NT2/D1 (cell line): ENCODE measurements at regions not wholly inside any gene's neighbourhood (a gene's known extent, or its start where the extent isn't known, plus 50 kb on each side); places are given as distances from the start of the nearest gene placed in this dataset.

Source experiments
- YY1 ChIP-seq: IDR thresholded peaks from 2 replicates; pipeline ENCODE4 v1.6.1; 2011; ENCODE audit not compliant: insufficient read length, insufficient read depth
- ZNF274 ChIP-seq: IDR thresholded peaks from 2 replicates; pipeline ENCODE4 v1.6.1; 2011; ENCODE audit warnings: mild to moderate bottlenecking, low read depth, low read length

GRCh38 chr18:61108706-61109105 lies 224.5 kb upstream of the CDH20 start:
- TF ChIP-seq YY1 = no peak
- no peak for TF ChIP-seq ZNF274
